ENCODE measurements at regions not wholly inside any gene's neighbourhood (a gene's known extent, or its start where the extent isn't known, plus 50 kb on each side); places are given as distances from the start of the nearest gene placed in this dataset.

DNA sequence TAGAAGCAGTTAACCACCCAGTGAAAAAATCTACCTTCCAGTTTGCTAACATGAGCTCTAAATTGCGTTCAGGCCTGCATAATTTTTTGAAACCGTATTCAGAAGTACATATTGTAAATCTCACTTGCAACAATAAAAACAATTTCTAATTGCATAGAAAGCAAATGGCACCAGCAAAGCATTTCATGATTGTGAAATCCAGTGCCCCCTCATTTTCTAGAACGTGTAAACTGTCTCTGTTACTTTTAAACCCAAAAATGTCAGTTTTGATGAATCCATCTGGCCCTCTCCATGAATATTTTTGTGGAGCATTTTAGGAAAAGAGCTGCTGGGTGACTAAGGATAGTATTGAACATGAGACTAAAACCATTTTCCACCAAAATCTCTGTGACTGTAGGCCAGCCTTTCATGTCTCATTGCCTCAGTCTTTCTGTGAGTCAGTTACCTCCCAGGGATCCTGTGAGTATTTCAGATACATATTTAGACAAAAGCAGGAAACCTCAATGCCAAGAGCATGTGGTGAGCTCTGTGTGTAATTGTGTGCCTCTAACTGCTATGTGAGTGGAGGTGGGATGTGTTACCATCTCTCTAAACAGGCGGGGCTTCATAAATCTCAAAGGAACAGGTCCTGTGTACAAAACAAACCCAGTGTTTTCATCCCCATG is 477.8 kb upstream of the DCC start:
- no peak for DNase-seq

GRCh38 chr18:51864219-51864965 is 475.6 kb upstream of the DCC start:
- DNase-seq: no peak

- DNase-seq: no peak
Observed at GRCh38 chr18:51865538-51865937, 474.5 kb upstream of the DCC start.

- DNase-seq: no peak
Observed at GRCh38 chr18:51867767-51868166, 472.2 kb upstream of the DCC start.

- no peak for DNase-seq
Observed at GRCh38 chr18:51878724-51879123, 461.3 kb upstream of the DCC start.

GRCh38 chr18:51879329-51879728 is 460.7 kb upstream of the DCC start:
- no peak for DNase-seq

- DNase-seq: no peak
Observed at GRCh38 chr18:51881394-51881793, 458.6 kb upstream of the DCC start.

GRCh38 chr18:51884039-51884438 is 456.0 kb upstream of the DCC start:
- DNase-seq: no peak

GRCh38 chr18:51890762-51891161 is 449.2 kb upstream of the DCC start:
- DNase-seq: no peak

DNA sequence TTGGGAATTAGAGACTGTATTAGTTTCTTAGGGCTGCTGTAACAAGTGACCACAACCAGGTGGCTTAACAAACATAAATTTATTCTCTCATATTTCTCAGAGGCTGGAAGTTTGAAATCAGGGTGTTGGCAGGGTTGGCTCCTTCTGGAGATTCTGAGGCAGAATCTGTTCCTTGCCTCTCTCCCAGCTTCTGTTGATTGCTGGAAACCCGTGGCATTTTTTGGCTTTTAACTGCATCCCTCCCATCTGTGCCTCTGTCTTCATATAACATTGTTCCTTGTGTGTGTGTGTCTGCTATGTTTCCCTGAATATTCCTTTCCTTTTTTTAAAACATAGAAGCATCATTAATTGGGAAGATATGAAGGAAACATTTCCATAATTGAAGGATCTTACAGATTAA is 448.1 kb upstream of the DCC start:
- no peak for DNase-seq

DNA sequence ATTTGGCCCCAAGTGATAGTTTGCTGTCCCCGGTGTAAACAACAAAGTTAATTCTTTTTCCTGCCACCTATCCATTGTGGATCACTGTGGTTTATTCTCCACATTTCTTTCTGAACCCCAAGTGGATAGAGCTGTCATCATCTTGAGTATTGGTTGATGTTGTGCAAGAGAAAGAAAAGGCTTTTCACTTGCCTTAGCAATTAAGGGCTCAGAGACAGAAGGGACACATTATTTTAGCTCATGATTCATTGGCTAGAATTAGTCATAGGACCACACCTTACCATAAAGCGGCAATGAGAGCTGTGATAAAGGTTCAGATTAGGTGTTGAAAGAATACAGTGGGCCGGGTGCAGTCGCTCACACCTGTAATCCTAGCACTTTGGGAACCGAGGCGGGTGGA is 442.1 kb upstream of the DCC start:
- no peak for DNase-seq

DNA sequence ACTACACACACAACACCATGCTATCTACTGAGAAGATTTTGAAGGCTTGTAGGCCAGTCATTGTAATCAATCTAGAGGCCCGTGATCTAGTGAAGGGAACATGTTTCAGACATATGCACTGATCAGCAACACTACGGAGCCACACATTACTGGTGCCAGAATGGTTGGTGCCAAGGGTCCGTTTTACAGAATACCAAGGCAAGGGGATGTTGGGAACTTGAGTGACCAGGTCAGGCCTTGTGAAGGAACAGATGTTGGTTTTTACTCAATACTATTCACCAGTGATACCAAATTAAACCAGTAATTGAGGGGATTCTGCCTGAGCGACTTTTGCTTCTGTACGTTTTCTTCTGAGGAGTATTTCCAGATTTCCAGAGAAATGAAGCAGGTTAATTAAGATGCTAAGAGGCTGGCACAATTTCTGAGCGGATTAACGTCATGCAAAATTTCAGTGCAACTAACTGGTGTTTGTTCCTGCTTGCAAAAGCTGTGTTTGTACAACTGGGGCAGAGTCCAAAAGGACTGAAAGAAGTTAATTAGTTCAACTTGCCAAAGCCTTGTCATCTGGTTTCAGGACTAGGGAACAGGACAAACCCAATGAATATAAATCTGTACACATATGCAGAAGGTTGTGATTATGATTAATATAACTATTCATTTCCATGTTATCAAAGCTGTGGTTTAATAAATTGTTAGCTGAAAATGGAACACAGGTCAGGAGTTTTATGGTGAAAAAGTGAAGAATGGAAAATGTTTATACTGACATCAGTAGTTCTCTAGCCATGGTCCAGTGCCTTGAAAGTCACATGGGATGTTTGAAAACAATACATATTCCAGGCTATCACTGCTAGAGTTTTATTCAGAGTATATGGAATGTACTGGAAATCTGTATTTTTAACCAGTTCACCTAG is 432.1 kb upstream of the DCC start:
- DNase-seq: no peak

- no peak for DNase-seq
Observed at GRCh38 chr18:51908598-51908944, 431.4 kb upstream of the DCC start.

DNA sequence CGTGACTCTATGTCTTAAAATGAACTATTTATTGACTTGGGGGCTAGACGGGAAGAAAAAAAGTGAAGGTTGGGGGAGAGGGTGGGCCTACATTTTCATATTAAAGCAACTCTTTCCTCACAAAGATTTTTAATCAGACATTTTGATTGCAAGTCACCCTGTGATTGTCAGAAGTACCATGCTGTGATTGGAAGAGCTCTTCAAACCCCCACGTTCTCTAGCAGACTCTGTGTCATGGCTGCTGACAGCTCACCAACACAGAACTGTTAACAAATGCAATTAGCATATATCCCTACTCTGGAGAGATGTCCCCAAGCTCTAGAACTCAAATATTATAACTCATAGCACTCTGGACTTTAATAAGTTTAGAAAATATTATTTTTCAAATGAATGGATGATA is 428.4 kb upstream of the DCC start:
- no peak for DNase-seq

- DNase-seq: no peak
Observed at GRCh38 chr18:51912381-51912780, 427.6 kb upstream of the DCC start.

DNA sequence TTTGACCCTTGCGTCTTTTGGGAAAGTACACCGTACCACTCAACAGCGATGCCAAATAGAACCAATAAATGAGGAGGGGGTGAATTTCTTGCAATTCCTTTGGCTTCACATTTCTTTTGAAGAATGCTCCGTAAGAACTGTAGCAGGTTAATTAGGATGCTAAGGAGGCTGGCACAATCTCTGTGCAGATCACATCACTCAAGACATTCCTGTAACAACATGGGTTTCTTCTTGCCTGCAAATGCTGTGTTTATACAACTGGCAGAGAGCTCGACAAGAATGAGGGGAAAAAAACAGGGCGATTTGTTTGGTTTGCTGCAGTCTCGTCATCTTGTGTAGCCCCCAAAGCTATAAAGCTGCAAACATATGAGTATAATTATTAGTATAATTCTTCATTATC is 424.8 kb upstream of the DCC start:
- no peak for DNase-seq

DNA sequence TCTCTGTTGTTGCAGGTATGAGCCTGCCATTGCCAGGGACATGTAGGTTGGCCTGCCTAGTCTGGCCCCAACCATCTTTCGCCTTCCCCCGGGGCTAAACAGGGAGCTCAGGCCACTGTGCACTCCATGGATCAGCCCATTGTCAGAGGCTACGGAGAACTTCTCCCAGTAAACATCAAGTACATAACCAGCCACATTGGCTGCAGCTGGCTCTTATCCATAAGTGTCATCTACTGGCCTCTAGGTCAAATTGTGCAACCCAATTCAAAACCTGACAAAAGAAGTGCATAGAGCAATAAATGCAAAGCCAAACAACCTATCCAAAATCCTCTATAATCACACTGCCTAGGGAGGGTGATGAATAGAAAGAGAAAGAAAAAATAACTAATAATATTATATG is 418.1 kb upstream of the DCC start:
- DNase-seq: no peak

DNA sequence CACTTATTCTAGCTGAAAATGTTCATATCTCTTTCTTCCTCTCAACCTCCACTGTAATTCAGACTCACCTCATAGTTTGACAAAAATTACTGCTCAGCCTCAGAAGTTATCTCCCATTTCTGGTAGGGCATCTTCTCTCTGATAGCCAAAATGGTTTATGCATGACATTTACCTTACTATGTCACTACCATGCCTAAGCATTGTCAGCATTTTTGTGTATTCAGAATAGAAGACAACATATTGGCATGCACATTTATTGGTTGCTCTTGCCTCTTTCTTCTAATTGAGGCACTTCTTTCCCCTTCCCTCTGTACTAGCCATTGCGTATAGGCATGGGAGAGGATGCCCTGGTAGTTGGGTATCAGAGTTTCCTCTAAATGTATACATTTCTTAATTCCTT is 406.1 kb upstream of the DCC start:
- DNase-seq: no peak

GRCh38 chr18:51936115-51936514 is 403.9 kb upstream of the DCC start:
- no peak for DNase-seq

DNA sequence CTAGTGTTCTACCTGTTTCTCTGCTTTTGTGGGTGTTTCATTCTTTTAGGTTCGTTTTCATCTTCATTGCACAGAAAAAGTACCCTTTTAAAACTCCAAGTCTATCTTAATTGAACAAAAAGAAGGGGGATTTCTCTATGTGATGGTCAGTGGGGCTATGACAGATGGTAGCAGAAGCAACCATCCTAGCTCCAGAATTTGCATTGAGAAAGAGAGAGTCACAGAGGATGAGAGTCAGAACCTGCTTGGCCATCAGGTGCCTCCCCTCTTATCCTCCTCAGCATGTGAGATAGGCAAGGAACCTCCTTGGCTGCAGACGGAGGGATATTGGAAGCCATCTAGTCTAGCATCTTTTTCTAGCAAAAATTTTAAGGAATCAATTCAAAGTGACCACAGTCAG is 398.0 kb upstream of the DCC start:
- DNase-seq: no peak

- no peak for DNase-seq
Observed at GRCh38 chr18:51943281-51943680, 396.7 kb upstream of the DCC start.

- no peak for DNase-seq
Observed at GRCh38 chr18:51946946-51947345, 393.1 kb upstream of the DCC start.

- DNase-seq: no peak
Observed at GRCh38 chr18:51952844-51953243, 387.2 kb upstream of the DCC start.

- DNase-seq: no peak
Observed at GRCh38 chr18:51953521-51953920, 386.5 kb upstream of the DCC start.

All from CD4-positive, alpha-beta T cell treated with Interleukin-21 for 1 hour (primary cell).